Natural killer cell (primary cell): ENCODE measurements at regions not wholly inside any gene's neighbourhood (a gene's known extent, or its start where the extent isn't known, plus 50 kb on each side); places are given as distances from the start of the nearest gene placed in this dataset.

Source experiments
- ATAC-seq, 3 donors: fragments of 150-1000 bp in 2 of 3; fragments of 200-7000 bp in 1 of 3; cut with Tn5 transposase; 1 replicate in 1 of 3; 2 replicates in 2 of 3; pipeline ENCODE4 v1.10.0; 2021; ENCODE audit warnings: mild to moderate bottlenecking in 2 of 3, moderate library complexity in 2 of 3
- DNase-seq, 2 donors: peaks; one replicate each; pipeline versions ENCODE4 v3.0.0 to v3.0.0-alpha.2; 2013 to 2021; ENCODE audit warnings: mixed read lengths in 1 of 2
- H3K27ac ChIP-seq: one replicate; pipeline ENCODE4 v1.5.1; 2013; ENCODE audit warnings: mild to moderate bottlenecking, low read length
- H3K27me3 ChIP-seq: one replicate; pipeline ENCODE4 v1.6.1; 2013; ENCODE audit warnings: low read length; ENCODE audit not compliant: control insufficient read depth, insufficient read depth
- H3K36me3 ChIP-seq: one replicate; pipeline ENCODE4 v1.6.1; 2013; ENCODE audit warnings: low read length; ENCODE audit not compliant: control insufficient read depth, insufficient read depth
- H3K4me1 ChIP-seq: one replicate; pipeline ENCODE4 v1.6.1; 2013; ENCODE audit warnings: low read length; ENCODE audit not compliant: control insufficient read depth, insufficient read depth
- H3K4me3 ChIP-seq: one replicate; pipeline ENCODE4 v1.5.1; 2013; ENCODE audit warnings: low read length
- H3K9me3 ChIP-seq: one replicate; pipeline ENCODE4 v1.6.1; 2013; ENCODE audit warnings: low read length; ENCODE audit not compliant: control insufficient read depth, insufficient read depth
- H3K27ac Mint-ChIP-seq, 2 donors: one replicate each; pipeline ENCODE4 v1.8.0; 2022; ENCODE audit warnings: mild to moderate bottlenecking in 2 of 2, mixed read lengths in 2 of 2, moderate library complexity in 1 of 2
- H3K27me3 Mint-ChIP-seq, 2 donors: one replicate each; pipeline ENCODE4 v1.8.0; 2022; ENCODE audit warnings: low read depth in 2 of 2, mixed read lengths in 2 of 2
- H3K36me3 Mint-ChIP-seq: one replicate; pipeline ENCODE4 v1.8.0; 2022; ENCODE audit warnings: mixed read lengths
- H3K4me1 Mint-ChIP-seq, 2 donors: one replicate each; pipeline ENCODE4 v1.8.0; 2022; ENCODE audit warnings: mixed read lengths in 2 of 2
- H3K4me3 Mint-ChIP-seq: one replicate; pipeline ENCODE4 v1.8.0; 2022; ENCODE audit warnings: mild to moderate bottlenecking, moderate library complexity, mixed read lengths
- H3K9me3 Mint-ChIP-seq, 2 donors: one replicate each; pipeline ENCODE4 v1.8.0; 2022; ENCODE audit warnings: mixed read lengths in 2 of 2
- WGBS: methylation state at CpG from one replicate; pipeline ENCODE4 v1.1.7; 2013; ENCODE audit warnings: missing lambda C conversion rate; ENCODE audit not compliant: insufficient coverage; 5-methylcytosine and 5-hydroxymethylcytosine counted together
- intact Hi-C: fragments of 100-400 bp; cut with micrococcal nuclease; formaldehyde crosslinking; loops from one replicate; pipeline ENCODE4 v1.14.2; 2022
- TF ChIP-seq, protein P1 (sequence below): fragments of 200-600 bp; IDR thresholded peaks from one replicate; pipeline ENCODE4 v1.8.0; 2022; ENCODE audit warnings: antibody characterized with exemption

DNA sequence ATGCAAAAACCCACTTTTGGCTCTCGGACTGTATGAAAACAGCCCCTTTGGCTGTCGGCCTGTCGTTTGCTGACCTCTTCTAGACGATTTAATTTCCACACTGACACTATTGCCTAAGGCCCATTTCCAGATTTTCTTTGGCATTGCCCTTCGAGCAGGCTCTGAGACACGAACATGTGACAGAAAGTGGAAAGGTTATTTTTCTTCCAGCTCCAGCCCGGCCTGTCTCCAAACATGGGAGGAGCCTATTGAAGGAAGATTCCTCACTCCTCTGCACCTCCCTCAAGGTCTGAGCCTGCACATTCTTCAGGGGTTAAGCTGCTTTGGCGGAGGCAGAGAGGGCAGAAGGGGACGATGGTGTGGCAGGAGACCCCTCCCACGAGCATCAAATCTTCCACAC lies 85.9 kb upstream of the FOXF1 start:
- Mint-ChIP-seq H3K4me3 (no peak overlapping the region), H3K9me3 (no peaks in the 10 kb centered on the region), H3K4me1 (no peaks in the 10 kb centered on the region), H3K36me3 (no peaks in the 10 kb centered on the region), H3K27me3 (no peaks in the 10 kb centered on the region), H3K27ac (no peak overlapping the region)
- ATAC-seq = no peak
- Histone ChIP-seq H3K27ac (no peak overlapping the region), H3K4me1 (no peaks in the 10 kb centered on the region), H3K4me3 (no peak overlapping the region), H3K9me3 (no peaks in the 10 kb centered on the region), H3K27me3 (no peaks in the 10 kb centered on the region), H3K36me3 (no peaks in the 10 kb centered on the region)
- intact Hi-C loops = no loop called here
- TF ChIP-seq, protein P1, sequence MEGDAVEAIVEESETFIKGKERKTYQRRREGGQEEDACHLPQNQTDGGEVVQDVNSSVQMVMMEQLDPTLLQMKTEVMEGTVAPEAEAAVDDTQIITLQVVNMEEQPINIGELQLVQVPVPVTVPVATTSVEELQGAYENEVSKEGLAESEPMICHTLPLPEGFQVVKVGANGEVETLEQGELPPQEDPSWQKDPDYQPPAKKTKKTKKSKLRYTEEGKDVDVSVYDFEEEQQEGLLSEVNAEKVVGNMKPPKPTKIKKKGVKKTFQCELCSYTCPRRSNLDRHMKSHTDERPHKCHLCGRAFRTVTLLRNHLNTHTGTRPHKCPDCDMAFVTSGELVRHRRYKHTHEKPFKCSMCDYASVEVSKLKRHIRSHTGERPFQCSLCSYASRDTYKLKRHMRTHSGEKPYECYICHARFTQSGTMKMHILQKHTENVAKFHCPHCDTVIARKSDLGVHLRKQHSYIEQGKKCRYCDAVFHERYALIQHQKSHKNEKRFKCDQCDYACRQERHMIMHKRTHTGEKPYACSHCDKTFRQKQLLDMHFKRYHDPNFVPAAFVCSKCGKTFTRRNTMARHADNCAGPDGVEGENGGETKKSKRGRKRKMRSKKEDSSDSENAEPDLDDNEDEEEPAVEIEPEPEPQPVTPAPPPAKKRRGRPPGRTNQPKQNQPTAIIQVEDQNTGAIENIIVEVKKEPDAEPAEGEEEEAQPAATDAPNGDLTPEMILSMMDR = no peak
- WGBS = 88% methylated on average over 8 of the region's 10 CpGs
- DNase-seq = no peak

DNA sequence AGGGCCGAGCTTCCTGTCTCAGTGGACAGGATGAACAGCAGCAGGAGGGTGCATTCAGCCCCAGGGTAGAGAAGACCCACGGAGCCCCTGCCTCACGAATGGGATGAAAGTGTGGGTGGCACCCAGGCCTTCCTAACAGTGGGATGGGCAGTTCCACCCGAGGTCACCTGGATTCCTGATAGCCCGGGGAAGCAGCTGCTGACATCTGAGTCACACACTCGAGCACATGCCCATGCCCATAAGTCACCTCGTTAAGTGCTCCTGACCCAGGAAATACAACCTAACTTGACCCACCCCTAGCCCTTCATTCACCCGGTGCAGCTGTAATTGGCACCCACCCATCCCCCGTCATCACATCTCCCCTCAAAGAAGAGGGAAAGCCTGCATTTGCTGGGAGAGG lies 85.3 kb upstream of the FOXF1 start:
- no peak for DNase-seq

DNA sequence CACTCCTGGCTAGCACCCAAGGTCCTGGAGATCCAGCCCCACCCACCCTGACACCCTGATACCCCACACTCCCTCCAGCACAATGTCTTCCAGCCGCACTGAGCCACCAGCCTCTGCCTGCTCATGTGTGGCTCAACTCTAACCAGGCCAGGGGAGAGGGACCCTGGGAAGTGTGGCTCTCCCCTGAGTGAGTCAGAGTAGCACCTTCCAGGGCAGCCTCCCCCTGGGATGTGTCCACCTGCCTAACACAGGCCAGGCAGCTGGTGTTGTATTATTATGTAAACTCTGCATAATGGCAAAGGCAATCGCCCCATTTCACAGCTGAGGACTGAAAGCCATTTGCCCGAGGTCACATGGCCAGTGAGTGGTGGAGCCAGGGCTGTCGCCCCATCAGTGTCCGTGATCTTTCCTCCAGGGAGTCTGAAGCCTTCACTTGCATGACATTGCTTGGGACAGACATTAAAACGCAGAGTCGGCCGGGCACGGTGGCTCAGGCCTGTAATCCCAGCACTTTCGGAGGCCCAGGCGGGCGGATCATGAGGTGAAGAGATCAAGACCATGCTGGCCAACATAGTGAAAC lies 84.2 kb upstream of the FOXF1 start:
- H3K9me3 Mint-ChIP-seq = no peaks in the 10 kb centered on the region
- no peak overlapping the region for H3K27ac ChIP-seq
- no peaks in the 10 kb centered on the region for H3K9me3 ChIP-seq
- DNase-seq (no peak), ATAC-seq (no peak)
- H3K4me1 ChIP-seq = no peaks in the 10 kb centered on the region
- WGBS = 96% methylated on average over 12 of the region's 12 CpGs
- no peaks in the 10 kb centered on the region for H3K36me3 ChIP-seq
- intact Hi-C loops = no loop called here
- TF ChIP-seq, protein P1 = no peak
- H3K4me3 Mint-ChIP-seq = no peak overlapping the region
- H3K27ac Mint-ChIP-seq = no peak overlapping the region
- no peaks in the 10 kb centered on the region for H3K27me3 ChIP-seq
- no peaks in the 10 kb centered on the region for H3K4me1 Mint-ChIP-seq
- H3K27me3 Mint-ChIP-seq = no peaks in the 10 kb centered on the region
- H3K4me3 ChIP-seq = no peak overlapping the region
- H3K36me3 Mint-ChIP-seq = no peaks in the 10 kb centered on the region

More for the DNA sequence above, 85.3 kb upstream of the FOXF1 start:
- Mint-ChIP-seq H3K27me3 (no peaks in the 10 kb centered on the region), H3K36me3 (no peaks in the 10 kb centered on the region), H3K9me3 (no peaks in the 10 kb centered on the region), H3K4me1 (no peaks in the 10 kb centered on the region), H3K4me3 (no peak overlapping the region), H3K27ac (no peak overlapping the region)
- no peaks in the 10 kb centered on the region for H3K9me3 ChIP-seq
- no peaks in the 10 kb centered on the region for H3K27me3 ChIP-seq
- H3K4me3 ChIP-seq = no peak overlapping the region
- TF ChIP-seq, protein P1 = no peak
- intact Hi-C loops = no loop called here
- 80% methylated on average over 9 of the region's 9 CpGs for WGBS
- no peaks in the 10 kb centered on the region for H3K36me3 ChIP-seq
- ATAC-seq = no peak
- no peaks in the 10 kb centered on the region for H3K4me1 ChIP-seq
- no peak overlapping the region for H3K27ac ChIP-seq

DNA sequence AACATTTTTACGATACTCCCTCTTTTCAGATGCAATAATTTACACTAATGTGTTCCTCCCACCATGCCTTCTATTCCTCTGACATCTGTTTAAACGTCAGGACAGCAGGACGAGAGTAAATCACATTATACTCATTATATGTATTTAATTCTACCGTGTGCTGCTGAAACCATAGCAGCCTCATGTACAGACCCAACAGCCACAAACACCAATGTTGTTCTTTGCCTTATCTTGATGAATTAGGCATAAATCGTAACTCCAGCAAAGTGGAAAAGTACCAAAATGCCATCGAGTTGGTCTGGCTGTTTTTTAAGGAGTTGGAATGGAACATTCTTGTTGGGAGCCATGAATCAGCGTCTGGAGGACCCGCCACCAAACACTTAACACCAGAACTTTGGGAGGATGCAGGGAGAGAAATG lies 82.9 kb upstream of the FOXF1 start:
- Histone ChIP-seq H3K4me3 (no peak overlapping the region), H3K27me3 (no peaks in the 10 kb centered on the region), H3K4me1 (no peaks in the 10 kb centered on the region), H3K36me3 (no peaks in the 10 kb centered on the region), H3K27ac (no peak overlapping the region), H3K9me3 (no peaks in the 10 kb centered on the region)
- H3K9me3 Mint-ChIP-seq = no peaks in the 10 kb centered on the region
- TF ChIP-seq, protein P1 = no peak
- no peak for DNase-seq
- H3K27ac Mint-ChIP-seq = no peak overlapping the region
- H3K4me1 Mint-ChIP-seq = no peaks in the 10 kb centered on the region
- ATAC-seq = no peak
- 68% methylated on average over 6 of the region's 8 CpGs for WGBS
- intact Hi-C loops = no loop called here
- H3K36me3 Mint-ChIP-seq = no peaks in the 10 kb centered on the region
- no peaks in the 10 kb centered on the region for H3K27me3 Mint-ChIP-seq
- H3K4me3 Mint-ChIP-seq = no peak overlapping the region
